ENCODE measurements at regions not wholly inside any gene's neighbourhood (a gene's known extent, or its start where the extent isn't known, plus 50 kb on each side); places are given as distances from the start of the nearest gene placed in this dataset.
"Not testable (repeated sequence)": the region's sequence is repeated elsewhere in the genome, so short reads cannot be mapped to it uniquely, and the experiment has no call there.

DNA sequence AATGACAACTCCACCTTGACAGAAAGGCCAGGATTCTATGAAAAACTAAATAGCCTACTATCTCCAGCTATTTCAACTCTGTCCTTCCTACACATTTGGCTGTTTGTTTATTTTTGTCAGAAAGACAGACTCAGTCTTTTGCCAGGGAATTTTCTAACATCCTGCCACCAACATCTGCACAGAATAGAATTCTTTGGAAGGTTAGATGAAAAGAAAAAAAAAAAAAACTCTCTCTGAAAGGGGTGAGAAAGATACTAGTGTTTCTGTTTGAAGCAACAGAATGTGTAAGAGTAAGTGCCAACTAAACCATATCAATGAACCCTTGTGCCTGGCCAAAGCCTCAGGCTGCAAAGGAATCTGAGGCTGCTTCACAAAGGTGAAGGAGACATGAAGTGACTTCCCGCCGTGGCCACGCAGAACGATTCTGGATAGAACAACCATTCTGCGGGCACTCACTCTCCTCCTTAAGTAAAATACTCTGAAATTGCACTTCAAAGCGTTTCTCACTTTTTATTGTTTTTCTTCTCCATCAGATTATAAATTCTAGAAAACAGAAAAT is 498.2 kb downstream of the IRS2 start:
- DNase-seq (ENCODE audit: extremely low read depth in 1 of 2, low read depth in 1 of 2): no peak

DNA sequence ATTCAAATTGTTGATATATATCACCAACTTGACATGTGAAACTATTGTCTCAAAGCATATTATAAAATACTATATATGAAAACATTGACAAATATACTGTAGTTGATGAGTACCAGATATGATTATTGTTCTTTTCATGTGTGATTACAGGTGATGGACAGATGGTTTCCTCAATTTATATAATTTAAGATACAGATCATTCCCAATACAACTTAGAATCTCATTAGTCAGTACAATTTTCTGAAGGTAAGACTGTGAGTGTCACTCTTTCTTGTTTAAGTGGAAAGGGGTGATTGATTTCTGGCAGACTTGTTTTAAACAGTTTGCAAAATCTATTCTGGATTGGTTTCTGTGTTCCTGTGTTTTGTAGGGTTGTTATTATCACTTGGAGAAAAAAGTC is 498.8 kb downstream of the IRS2 start:
- no peak for DNase-seq (ENCODE audit: extremely low read depth in 1 of 2, low read depth in 1 of 2)

DNA sequence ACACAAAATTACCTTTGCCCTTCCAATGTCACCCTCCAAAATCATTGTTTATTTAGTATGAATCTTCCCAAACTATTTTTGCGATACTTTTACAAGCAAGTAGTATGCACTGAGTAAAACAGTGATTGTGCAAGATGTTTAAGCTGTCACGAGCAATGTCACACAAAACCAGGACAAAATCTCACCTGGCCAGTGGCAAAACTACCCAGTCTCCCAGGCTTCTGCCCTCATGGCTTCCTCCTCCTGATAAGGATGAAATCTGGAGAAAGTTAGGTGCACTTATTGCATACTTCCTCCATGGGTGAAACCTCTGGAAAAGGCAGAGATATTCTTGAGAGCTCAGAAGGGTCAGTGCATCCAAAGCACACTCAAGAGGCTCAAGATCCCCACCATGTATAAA is 500.8 kb downstream of the IRS2 start:
- DNase-seq (ENCODE audit: extremely low read depth in 1 of 2, low read depth in 1 of 2): no peak

DNA sequence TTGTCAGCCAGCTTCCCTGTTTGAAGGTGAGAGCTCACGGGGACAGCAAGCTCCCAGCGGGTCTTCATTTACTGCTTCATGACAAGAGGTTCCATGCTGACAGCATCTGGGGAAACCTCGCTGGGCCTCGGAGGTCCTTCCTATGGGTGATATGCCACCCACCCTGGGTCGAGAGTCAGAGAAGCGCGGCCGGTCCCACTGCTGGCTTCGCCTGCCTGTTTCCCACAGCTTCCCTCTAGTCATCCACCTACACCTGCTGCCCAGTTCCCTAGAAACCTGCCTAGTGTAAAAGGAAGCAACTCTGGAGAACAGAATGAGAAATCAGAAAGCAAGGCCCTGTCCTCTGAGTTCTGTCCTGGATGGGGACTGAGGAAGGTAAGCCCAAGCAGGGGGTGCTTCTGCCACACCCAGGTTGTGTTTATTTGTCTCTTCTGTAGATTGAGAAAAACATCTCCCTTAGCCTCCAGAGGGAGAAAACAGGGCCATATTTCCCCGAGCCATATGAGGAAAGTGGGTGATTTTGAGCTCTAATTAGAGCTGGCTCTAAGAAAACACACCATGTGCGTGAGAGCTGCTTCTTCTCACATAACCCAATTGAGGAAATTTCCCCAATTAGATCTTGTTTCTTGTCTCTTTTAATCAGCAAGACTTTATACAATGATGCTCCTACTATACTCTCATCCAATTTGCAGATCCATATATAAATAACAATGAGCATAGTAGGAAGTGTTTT is 504.3 kb downstream of the IRS2 start:
- no peak for DNase-seq (ENCODE audit: extremely low read depth in 1 of 2, low read depth in 1 of 2)

DNA sequence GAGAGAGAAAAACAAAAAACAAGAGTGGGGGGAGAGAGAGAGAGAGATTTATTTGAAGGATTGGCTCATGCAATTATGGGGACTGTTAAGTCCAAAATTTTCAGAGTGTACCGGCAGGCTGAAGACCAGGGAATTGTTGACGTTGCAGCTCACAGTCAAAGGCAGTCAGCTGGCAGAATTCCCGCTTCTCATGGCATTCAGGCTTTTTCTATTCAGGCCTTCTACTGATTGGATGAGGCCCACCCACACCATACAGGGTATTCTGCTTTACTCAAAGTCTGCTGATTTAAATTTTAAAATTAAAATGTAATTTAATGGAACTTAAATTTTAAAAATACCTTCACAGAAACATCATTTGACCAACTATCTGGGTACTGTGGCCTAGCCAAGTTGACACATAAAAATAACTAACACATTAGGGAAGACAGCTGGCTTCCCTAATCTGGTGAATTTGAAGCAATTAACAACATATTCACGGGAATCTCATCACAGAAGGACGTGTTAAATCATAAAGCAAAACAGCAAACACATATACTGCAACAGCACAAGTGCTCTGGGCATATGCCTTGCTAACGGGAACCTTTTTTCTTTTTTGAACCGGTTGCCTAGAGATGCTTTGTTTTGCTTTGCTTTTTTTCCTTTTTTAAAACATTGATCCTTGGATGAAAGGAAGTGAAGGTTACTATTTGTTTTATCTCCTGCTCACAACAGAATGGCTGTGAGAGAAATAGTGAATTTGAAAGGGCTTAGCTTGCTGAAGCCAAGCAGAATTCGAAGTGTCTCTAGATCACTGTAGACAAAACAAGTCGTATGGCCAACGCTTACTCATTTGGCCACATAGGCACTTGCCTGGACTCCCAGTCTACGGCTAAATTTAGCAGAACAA is 505.1 kb downstream of the IRS2 start:
- DNase-seq (ENCODE audit: extremely low read depth in 1 of 2, low read depth in 1 of 2): no peak

DNA sequence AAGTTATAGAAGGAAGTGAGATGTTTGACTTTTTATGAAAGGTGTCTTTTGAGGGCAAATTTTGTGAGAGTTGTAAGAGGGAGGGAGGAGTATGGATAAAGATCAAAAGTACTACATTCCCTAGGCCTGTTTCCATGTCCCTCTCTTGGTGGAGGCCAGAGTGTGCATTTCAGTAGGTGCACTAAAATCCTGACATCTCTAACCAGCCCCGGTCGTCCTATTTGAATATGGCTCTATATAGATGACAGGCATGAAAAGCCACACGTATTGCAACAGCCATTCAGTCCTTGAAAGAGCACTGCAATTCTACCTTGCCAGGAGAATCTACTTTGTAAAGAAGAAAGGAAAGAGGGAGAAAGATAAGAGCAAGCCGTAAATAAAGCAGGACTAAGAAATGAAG is 510.1 kb downstream of the IRS2 start:
- no peak for DNase-seq (ENCODE audit: extremely low read depth in 1 of 2, low read depth in 1 of 2)

DNA sequence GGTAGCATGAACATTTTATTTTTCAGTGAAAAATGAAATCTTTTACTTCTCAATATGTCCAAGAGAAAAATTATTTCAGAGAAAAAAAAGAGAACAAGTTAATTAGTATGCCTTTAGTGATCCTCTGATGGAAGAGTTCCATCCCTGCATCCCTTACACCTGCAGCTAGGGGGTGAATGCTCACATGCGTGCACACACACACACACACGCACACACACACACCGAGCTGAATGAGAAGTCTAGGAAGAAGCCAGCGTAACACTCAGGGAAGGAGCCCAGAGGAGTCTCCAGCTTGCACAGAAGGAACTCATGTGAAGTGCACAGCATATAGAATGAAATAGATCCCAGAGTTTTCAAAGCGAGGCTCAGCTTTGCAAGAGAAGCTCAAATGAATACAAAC is 510.5 kb downstream of the IRS2 start:
- DNase-seq (ENCODE audit: extremely low read depth in 1 of 2, low read depth in 1 of 2): no peak

DNA sequence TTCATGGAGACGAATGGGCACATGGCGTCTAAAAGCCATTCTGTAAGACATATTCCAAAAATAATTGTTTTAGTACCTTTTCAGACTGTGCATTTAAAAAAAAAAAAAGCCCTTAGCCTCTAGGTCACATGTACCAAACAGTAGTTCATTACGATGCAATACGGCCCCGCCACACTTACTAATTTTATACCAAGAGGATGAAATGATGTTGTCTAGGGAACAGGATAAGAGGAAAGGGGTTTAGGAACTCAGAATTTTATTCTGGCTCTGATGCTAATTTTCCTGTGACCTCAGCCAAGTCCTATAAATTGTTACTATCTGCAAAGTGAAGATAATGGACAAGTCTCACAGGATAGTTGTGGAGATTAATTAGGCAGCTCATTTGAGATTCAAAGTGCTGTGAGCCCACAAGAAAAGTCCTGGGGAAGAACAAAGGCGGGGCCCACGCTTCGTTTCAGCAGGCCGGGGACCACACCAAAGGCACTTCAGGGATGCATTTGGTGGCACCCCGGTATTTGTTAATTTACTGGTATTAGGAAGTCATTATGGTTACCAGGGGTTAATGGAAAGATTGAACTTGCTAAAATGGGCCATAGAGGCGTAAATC is 511.1 kb downstream of the IRS2 start:
- DNase-seq (ENCODE audit: extremely low read depth in 1 of 2, low read depth in 1 of 2): no peak

DNA sequence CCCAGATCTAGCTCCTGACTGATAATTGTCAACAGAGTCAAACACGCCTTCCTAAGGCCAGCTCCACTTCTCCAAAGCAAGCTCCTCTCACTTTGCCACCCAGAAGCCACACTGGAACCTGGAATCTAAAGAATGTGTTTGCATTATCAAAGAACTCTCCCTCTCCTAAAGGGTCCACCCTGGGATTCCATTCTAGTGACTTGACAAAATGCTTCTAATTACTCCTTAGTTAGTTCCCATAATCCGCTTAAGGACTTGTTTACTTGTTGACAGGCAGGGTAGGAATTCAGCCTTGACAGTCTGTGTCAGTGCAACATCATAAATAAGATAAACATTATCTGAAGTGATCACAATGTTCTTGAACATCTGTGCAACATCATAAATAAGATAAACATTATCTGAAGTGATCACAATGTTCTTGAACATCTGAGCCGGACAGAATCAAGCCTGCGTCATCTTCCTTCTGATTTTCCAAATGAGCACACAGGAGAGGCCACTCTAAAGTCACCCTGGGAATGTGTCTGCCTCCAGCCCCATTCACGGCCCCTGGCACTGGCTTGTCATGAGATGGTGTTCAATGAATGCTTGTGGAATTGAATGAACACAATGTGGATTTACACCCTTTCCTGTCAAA is 512.1 kb downstream of the IRS2 start:
- DNase-seq (ENCODE audit: extremely low read depth in 1 of 2, low read depth in 1 of 2): no peak

DNA sequence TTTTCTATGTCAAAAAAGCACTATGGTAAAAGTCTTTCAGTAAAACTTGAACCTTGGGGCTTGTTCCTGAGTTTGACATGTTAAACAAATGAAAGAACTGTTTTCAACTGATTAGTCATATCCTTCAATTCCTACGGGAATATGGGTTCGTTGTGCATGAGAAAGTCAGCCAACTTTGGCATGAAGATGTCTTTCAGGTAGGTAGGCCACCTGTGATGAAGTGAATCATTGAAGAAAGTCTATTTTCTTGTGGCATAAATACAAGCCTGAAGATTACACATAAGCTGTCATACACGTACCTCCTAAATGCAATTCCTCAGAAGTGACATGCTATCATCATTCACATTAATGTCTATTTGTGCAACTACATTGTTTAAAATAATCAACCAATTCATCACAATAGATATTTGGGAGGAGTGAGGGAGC is 513.0 kb downstream of the IRS2 start:
- DNase-seq (ENCODE audit: extremely low read depth in 1 of 2, low read depth in 1 of 2): no peak

DNA sequence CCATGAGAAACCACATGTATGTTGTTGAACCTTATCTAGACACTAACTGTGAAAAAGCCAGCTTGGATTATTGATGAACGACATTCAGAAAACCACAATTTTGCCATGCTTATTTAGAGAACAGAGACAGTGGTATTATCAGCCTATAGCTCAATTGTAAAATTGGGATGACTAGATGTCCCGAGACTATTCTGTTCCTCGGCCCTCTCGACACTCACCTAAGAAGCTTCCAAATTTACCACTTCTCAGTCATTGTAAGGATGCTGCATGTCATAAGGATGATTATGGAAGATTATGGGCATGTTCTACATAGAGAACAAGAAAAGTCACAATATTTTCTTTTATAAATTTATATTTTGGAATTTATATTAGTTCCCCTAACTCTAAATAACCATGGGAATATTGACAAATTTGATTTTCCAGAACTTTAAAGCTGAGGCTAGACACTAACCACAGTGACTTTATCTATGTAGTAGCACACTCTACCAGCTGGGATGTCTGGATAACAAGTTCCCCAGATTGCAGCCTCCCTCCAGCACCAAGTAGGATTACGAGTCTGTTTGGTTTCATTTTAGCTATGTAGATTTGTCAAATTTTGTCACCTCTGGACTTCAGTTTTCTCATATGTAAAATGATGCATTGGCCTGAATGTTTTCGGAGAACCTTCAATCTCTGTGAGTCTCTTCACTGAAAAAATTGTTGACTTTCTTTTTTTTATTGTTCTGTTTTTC is 513.6 kb downstream of the IRS2 start:
- no peak for DNase-seq (ENCODE audit: extremely low read depth in 1 of 2, low read depth in 1 of 2)

DNA sequence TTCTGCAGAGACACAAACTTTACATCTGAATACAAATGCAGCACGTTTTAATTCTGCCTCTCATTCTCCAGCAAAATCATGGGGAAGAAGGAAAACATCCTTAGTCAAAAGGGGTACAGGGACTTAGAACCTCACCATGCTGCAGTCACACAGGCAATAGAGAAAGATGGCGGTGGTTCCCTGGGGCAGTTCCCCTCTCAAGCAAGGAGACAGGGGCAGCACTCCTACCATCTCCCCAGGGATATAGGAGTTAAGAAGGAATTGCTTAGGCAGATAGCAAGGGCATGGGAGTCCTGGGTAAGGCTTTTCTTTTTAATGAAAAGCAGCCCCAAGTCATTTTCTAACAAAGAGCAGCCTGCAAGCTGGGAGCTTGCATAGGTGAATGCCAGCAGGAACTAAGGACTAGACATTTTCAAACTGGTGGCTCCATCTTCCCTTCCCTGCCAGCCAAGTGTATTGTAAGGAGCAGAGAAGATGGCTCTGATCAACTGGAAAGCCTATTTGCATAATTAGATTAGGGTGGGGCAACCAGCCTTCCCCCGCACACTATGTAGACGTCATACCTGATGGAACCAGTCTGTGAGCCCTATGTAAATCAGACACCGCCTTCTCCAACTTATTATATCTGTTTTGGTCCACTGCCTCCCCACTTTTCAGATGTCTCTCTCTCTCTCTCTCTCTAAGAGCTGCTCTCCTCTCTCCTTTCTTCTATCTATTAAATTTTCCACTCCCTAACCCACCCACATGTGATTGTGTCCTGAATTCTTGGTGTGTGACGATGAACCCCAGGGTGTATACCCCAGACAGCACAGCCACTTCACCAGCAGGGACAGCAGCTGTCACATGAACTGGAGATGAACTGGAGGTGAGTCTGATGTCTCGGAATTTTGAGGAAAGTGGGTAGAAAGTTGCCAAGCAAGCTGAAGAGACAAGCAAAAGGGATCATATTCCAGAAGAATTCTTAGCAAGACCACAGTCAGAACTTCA is 514.5 kb downstream of the IRS2 start:
- no peak for DNase-seq (ENCODE audit: extremely low read depth in 1 of 2, low read depth in 1 of 2)

DNA sequence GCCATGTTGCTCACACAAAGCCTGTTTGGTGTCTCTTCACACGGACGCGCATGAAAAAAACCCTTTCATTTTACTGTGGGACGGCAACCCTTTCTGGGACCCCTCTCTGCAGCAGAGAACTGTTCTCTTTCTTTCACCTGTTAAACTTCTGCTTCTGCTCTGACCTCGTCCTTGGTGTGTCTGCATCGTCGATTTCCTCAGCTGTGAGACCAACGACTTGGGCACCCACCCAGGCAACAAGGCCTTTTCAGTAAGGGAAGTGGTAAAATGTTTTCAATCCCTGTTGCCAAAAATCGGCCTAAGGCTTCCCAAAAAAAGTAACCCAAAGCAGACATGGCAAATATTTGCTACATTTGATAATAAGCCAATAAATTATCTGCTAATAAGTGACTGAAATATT is 515.3 kb downstream of the IRS2 start:
- DNase-seq (ENCODE audit: extremely low read depth in 1 of 2, low read depth in 1 of 2): no peak

DNA sequence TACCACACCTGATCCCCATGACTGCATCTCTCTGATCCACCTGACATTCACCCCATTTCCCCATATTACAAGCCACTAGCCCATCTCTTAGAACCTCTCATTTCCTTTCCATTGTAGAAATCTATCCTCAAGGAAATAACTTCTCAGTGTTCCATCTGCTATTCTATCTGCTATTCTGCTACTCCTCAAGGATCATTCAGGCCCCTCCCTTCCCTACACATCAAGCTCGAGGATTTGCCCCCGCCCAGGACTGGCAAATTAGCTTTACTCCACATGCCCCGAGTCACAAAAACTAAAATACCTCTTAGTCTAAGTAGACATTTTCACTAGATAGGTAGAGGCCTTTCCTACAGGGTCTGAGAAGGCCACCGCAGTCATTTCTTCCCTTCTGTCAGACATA is 517.0 kb downstream of the IRS2 start:
- not testable (repeated sequence) for DNase-seq (ENCODE audit: extremely low read depth in 1 of 2, low read depth in 1 of 2)

DNA sequence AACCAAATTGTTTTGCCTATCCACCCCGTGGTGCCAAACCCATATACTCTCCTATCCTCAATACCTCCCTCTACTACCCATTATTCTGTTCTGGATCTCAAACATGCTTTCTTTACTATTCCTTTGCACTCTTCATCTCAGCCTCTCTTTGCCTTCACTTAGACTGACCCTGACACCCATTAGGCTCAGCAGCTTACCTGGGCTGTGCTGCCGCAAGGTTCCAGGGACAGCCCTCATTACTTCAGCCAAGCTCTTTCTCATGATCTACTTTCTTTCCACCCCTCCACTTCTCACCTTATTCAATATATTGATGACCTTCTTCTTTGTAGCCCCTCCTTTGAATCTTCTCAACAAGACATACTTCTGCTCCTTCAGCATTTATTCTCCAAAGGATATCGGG is 517.9 kb downstream of the IRS2 start:
- DNase-seq (ENCODE audit: extremely low read depth in 1 of 2, low read depth in 1 of 2): not testable (repeated sequence)

DNA sequence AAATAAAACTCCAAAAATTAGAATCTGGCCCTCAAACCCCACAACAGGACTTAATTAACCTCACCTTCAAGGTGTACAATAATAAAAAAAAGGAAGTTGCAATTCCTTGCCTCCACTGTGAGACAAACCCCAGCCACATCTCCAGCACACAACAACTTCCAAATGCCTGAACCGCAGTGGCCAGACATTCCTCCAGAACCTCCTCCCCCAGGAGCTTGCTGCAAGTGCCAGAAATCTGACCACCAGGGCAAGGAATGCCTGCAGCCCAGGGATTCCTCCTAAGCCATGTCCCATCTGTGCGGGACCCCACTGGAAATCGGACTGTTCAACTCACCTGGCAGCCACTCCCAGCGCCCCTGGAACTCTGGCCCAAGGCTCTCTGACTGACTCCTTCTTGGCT is 519.0 kb downstream of the IRS2 start:
- DNase-seq (ENCODE audit: extremely low read depth in 1 of 2, low read depth in 1 of 2): not testable (repeated sequence)

DNA sequence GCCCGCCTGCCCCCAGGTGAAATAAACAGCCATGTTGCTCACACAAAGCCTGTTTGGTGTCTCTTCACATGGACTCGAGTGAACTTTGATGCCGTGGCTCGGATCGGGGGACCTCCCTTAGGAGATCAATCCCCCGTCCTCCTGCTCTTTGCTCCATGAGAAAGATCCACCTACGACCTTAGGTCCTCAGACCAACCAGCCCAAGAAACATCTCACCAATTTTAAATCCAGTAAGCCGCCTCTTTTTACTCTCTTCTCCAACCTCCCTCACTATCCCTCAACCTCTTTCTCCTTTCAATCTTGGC is 521.0 kb downstream of the IRS2 start:
- DNase-seq (ENCODE audit: extremely low read depth in 1 of 2, low read depth in 1 of 2): not testable (repeated sequence)

DNA sequence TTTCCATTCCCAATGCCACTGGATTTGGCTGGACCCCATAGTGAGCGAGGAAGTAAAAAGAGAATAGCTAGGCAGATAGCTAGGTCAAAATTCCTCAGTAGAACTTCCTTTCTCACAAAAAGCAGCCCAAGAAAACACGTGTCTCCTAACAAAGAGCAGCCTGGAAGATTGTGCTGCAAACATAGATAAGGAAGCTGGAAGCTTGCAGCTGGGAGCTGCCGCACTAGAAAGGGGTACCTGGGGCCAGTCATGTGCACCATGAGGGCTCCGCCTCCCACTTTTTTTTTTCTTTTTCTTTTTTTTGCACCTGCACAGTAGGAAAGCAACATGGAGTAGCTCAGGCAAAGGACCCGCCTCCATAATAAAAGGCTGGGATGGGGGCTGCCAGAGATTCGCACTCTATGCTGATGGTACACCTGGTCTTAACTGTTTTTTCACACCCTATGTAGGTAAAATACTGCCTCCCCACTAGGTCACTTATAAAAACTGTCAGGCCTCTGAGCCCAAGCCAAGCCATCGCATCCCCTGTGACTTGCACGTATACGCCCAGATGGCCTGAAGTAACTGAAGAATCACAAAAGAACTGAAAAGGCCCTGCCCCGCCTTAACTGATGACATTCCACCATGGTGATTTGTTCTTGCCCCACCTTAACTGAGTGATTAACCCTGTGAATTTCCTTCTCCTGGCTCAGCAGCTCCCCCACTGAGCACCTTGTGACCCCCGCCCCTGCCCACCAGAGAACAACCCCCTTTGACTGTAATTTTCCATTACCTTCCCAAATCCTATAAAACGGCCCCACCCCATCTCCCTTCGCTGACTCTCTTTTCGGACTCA is 521.6 kb downstream of the IRS2 start:
- not testable (repeated sequence) for DNase-seq (ENCODE audit: extremely low read depth in 1 of 2, low read depth in 1 of 2)
